Activated CD4-positive, alpha-beta T cell treated with anti-CD3 and anti-CD28 coated beads for 1 hour (primary cell): ENCODE measurements at regions not wholly inside any gene's neighbourhood (a gene's known extent, or its start where the extent isn't known, plus 50 kb on each side); places are given as distances from the start of the nearest gene placed in this dataset.

Experiments
- DNase-seq: peaks from one replicate; pipeline ENCODE4 v3.0.0-alpha.2; 2020

GRCh38 chr3:116767726-116768125, 58.1 kb downstream of the TUSC7 start:
- DNase-seq = no peak

GRCh38 chr3:116770815-116771450, 61.4 kb downstream of the TUSC7 start:
- DNase-seq = no peak

- DNase-seq = no peak
These were observed 67.6 kb downstream of the TUSC7 start for GRCh38 chr3:116776880-116777785.

GRCh38 chr3:116785226-116785625, 75.6 kb downstream of the TUSC7 start:
- no peak for DNase-seq

- DNase-seq = no peak
These were observed 93.1 kb downstream of the TUSC7 start for GRCh38 chr3:116802651-116803050.

- DNase-seq = no peak
These were observed 96.8 kb downstream of the TUSC7 start for GRCh38 chr3:116806351-116806750.

GRCh38 chr3:116808725-116809124, 99.1 kb downstream of the TUSC7 start:
- no peak for DNase-seq

GRCh38 chr3:116809208-116809607, 99.6 kb downstream of the TUSC7 start:
- no peak for DNase-seq

- DNase-seq = no peak
These were observed 102.2 kb downstream of the TUSC7 start for GRCh38 chr3:116811754-116812153.

- DNase-seq = no peak
These were observed 103.4 kb downstream of the TUSC7 start for GRCh38 chr3:116812949-116813348.

GRCh38 chr3:116815321-116815720, 105.7 kb downstream of the TUSC7 start:
- DNase-seq = no peak

- no peak for DNase-seq
These were observed 106.4 kb downstream of the TUSC7 start for GRCh38 chr3:116815831-116816588.

GRCh38 chr3:116821371-116821770, 111.8 kb downstream of the TUSC7 start:
- DNase-seq = no peak

GRCh38 chr3:116824208-116824607, 114.6 kb downstream of the TUSC7 start:
- no peak for DNase-seq

GRCh38 chr3:116833202-116833601, 123.6 kb downstream of the TUSC7 start:
- DNase-seq = no peak

GRCh38 chr3:116834816-116835215, 125.2 kb downstream of the TUSC7 start:
- DNase-seq = no peak

- no peak for DNase-seq
These were observed 126.1 kb downstream of the TUSC7 start for GRCh38 chr3:116835658-116836057.

GRCh38 chr3:116836286-116836685, 126.7 kb downstream of the TUSC7 start:
- DNase-seq = no peak

GRCh38 chr3:116837483-116837882, 127.9 kb downstream of the TUSC7 start:
- DNase-seq = no peak

- DNase-seq = no peak
These were observed 131.6 kb downstream of the TUSC7 start for GRCh38 chr3:116841003-116841735.

GRCh38 chr3:116842254-116842957, 132.8 kb downstream of the TUSC7 start:
- DNase-seq = no peak

GRCh38 chr3:116848248-116848829, 138.8 kb downstream of the TUSC7 start:
- no peak for DNase-seq
